Skin epidermis (tissue), 12 donors: ENCODE measurements at regions not wholly inside any gene's neighbourhood (a gene's known extent, or its start where the extent isn't known, plus 50 kb on each side); places are given as distances from the start of the nearest gene placed in this dataset.

Source experiments
- H3K27ac ChIP-seq, 21 experiments: fragments of 200-600 bp; sonication (generic) in 11 of 21; one replicate each; pipeline ENCODE4 v1.5.0; 2020; ENCODE audit warnings: mild to moderate bottlenecking in 3 of 21, inconsistent platforms in 2 of 21, moderate library complexity in 2 of 21
- H3K4me3 ChIP-seq, 7 experiments: fragments of 200-600 bp; sonication (generic) in 2 of 7; one replicate each; pipeline ENCODE4 v1.5.0; 2020; ENCODE audit warnings: inconsistent platforms in 2 of 7, mild to moderate bottlenecking in 2 of 7, moderate library complexity in 1 of 7

- Histone ChIP-seq H3K27ac (no peak overlapping the region), H3K4me3 (no peak overlapping the region)
These were observed 398.9 kb downstream of the PLK2 start for GRCh38 chr5:58060996-58061395.

GRCh38 chr5:58057324-58057723, 402.6 kb downstream of the PLK2 start:
- Histone ChIP-seq H3K27ac (no peak overlapping the region), H3K4me3 (no peak overlapping the region)

GRCh38 chr5:58056546-58056945, 403.3 kb downstream of the PLK2 start:
- Histone ChIP-seq H3K4me3 (no peak overlapping the region), H3K27ac (no peak overlapping the region)

- no peak overlapping the region for H3K4me3 ChIP-seq
- H3K27ac ChIP-seq: no peak overlapping the region
These were observed 405.9 kb downstream of the PLK2 start for GRCh38 chr5:58054018-58054417.

DNA sequence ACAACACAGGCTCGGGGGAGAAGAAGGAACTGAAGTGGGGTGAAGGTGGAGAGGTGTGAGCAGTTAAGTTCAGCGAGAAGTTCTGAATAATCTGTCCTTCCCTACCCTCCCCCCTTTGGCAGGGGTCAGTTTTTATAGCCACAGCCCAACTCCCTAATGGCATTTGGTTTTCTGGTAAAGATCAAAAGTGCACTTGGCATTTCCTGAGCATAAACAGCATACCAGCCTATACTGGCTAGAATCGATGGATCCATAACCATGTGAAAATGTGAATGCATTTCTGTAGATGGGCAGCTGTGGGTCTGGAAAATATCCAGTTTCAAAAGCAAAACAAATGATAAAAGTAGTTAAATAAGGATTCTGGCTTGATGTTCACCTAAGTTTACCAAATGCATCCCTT, 410.9 kb downstream of the PLK2 start:
- no peak overlapping the region for H3K27ac ChIP-seq
- H3K4me3 ChIP-seq: no peak overlapping the region

DNA sequence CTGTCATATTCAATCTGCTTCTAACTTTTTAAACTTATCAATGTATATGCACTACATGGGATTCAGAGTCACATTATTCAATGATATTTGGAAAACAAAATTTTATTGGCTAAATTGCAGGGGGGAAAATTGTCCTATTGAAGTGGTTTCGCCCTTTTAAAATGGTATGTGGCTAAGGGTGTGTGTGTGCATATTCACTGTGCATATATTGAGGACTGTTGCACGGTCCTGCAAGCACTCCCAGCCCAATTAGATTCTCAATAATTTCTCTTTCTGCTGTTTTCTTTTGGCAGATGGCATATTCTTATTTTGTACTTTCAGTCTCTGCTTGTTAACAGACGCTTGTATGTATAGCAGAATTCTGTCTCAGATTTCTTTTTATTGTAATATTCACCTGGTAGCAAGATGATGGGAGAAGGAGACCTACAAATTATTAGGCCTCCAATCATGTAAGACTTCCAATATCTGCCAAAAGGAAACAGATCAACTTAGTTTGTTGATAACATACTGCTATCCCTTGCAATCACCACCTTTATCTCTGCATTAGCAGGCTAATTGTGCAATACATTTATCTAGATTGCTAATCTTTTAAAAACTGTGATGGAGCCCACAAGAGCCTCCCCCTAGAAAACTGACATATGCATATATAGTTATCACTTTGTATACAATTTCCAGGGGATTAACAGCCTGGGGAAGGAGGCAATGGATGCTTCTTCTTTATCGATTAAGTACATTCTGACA, 411.5 kb downstream of the PLK2 start:
- H3K4me3 ChIP-seq: no peak overlapping the region
- H3K27ac ChIP-seq: no peak overlapping the region

GRCh38 chr5:58046371-58046770, 413.5 kb downstream of the PLK2 start:
- Histone ChIP-seq H3K4me3 (no peak overlapping the region), H3K27ac (no peak overlapping the region)

DNA sequence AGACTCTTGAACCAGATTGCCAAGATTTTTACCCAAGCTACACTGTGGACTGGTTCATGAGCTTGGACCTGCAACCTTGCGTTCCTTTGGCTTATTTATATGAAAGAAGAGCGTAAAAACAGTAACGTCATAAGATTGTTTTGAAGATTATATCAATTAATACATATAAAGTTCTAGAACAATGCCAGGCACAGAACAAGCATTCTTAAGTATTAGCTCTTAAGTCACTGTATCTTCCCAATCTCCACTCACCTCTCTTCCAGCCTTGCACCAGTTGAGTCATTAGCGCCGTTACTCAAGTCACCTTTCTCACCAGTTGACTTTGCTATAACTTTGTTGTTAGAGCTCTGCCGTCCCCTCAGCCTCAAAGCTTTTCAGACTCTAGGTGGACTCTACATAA, 415.7 kb downstream of the PLK2 start:
- Histone ChIP-seq H3K4me3 (no peak overlapping the region), H3K27ac (no peak overlapping the region)

- Histone ChIP-seq H3K27ac (no peak overlapping the region), H3K4me3 (no peak overlapping the region)
These were observed 416.6 kb downstream of the PLK2 start for GRCh38 chr5:58043032-58043945.

- Histone ChIP-seq H3K27ac (no peak overlapping the region), H3K4me3 (no peak overlapping the region)
These were observed 418.0 kb downstream of the PLK2 start for GRCh38 chr5:58041884-58042283.

- Histone ChIP-seq H3K27ac (no peak overlapping the region), H3K4me3 (no peak overlapping the region)
These were observed 419.0 kb downstream of the PLK2 start for GRCh38 chr5:58040846-58041245.

DNA sequence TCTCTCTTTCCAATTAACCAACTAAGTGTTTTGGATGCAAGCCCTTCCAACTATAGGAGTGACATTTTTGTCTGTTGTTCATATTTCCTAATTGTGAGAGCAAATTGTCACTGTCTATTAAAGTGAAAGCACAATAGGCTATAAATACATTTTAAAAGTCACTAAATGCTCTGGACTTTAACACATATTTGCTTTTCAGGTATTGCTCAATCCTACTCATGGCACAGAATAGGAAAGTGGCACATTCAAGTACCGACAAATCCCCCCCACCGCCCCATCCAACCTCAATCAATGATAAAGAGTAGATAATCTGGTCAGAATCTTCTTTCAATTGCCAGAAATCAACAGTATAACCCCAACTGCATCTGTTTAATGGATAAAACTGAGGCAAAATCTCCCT, 419.8 kb downstream of the PLK2 start:
- Histone ChIP-seq H3K27ac (no peak overlapping the region), H3K4me3 (no peak overlapping the region)

- Histone ChIP-seq H3K27ac (no peak overlapping the region), H3K4me3 (no peak overlapping the region)
These were observed 422.0 kb downstream of the PLK2 start for GRCh38 chr5:58037899-58038298.

- Histone ChIP-seq H3K27ac (no peak overlapping the region), H3K4me3 (no peak overlapping the region)
These were observed 434.1 kb downstream of the PLK2 start for GRCh38 chr5:58025809-58026208.

DNA sequence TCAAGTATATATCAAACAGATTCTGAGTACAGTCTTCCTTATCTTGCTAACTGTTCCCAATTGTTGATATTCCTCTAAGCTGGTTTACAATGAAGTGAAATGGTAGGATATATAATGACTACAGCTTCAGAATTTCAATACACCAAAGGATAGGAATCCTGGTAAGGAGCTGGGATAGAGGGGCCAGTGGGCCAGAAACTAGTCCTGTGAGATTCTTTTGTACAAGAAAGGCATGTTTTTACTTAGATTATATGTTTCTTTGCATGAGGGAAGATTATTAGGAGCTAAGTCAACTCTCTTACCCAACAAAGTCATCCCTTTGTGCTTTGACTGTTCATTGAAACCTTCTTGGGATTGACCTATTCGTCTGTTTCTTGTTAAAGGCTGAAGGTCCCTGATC, 435.7 kb downstream of the PLK2 start:
- Histone ChIP-seq H3K27ac (no peak overlapping the region), H3K4me3 (no peak overlapping the region)

DNA sequence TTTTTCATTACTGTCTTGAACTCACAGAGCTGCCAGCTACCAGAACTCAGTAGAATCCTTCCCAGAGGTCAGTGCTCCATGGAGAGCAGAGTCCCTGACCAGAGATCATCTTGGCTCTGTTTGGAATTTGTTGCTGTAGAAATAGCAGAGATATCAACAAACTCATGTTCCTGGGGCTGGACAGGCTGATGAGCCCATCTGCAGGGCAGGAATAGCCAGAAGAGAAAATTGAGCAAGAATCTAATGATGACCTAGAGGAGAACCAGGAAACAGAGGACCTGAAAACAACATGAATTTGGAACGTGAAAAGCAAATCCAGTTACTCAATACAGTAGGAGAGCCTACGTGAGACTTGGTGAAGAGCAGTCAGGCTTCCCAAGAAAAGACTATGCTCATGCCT, 437.8 kb downstream of the PLK2 start:
- H3K4me3 ChIP-seq: no peak overlapping the region
- no peak overlapping the region for H3K27ac ChIP-seq

- no peak overlapping the region for H3K27ac ChIP-seq
- H3K4me3 ChIP-seq: no peak overlapping the region
These were observed 438.4 kb downstream of the PLK2 start for GRCh38 chr5:58021466-58021865.

DNA sequence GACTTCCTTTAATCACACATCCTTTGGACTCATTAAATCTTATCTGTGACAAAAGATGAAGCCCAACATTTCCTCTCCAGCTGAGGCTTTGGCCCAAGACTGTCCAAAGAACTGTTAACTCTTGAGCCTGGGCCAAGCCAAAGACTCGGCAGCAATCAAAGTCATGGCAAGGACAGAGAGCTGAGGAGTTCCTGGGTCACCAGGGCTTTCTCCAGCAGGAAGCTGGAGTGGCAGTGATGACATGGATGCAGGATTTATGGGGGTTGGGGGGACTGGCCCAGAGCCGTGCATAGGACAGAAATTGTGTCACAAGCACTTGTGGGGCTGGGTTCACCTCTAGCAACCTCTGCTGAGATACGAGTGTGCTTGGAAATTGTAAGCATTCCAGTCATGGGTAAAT, 440.3 kb downstream of the PLK2 start:
- H3K27ac ChIP-seq: no peak overlapping the region
- no peak overlapping the region for H3K4me3 ChIP-seq

- Histone ChIP-seq H3K4me3 (no peak overlapping the region), H3K27ac (no peak overlapping the region)
These were observed 441.9 kb downstream of the PLK2 start for GRCh38 chr5:58018016-58018415.

DNA sequence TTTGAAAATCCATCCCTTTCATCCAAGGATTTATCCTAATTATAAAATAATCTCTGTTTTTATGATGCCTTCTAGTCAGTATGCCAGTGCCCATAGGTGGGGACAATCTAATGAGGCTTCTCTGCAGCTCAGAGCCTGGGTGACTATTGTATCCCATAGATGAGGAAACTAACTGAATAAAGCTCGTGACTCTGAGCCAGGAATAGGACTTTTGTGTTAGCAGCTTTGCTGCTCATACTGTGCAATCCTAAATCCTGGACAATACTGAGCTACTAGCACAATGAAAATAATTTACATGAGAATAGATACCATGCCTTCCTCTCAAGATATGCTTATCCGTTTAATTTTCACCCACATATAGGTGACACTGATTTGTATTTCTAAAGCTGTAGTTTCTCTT, 443.0 kb downstream of the PLK2 start:
- no peak overlapping the region for H3K4me3 ChIP-seq
- H3K27ac ChIP-seq: no peak overlapping the region

- no peak overlapping the region for H3K27ac ChIP-seq
- H3K4me3 ChIP-seq: no peak overlapping the region
These were observed 443.5 kb downstream of the PLK2 start for GRCh38 chr5:58016358-58016757.
